Nephron (organoid): ENCODE measurements at regions not wholly inside any gene's neighbourhood (a gene's known extent, or its start where the extent isn't known, plus 50 kb on each side); places are given as distances from the start of the nearest gene placed in this dataset.
A peak's percentile ranks its signal among the peaks of the same experiment; 100 is the strongest.

Source experiments
- H3K27ac Mint-ChIP-seq, 3 experiments: 2 replicates each; pipeline ENCODE4 v1.8.0; 2020; ENCODE audit warnings: mixed read lengths in 3 of 3, mild to moderate bottlenecking in 2 of 3, moderate library complexity in 1 of 3
- H3K27me3 Mint-ChIP-seq: 2 replicates; pipeline ENCODE4 v1.8.0; 2021; ENCODE audit warnings: low read depth, mild to moderate bottlenecking, moderate library complexity, mixed read lengths
- H3K36me3 Mint-ChIP-seq: 2 replicates; pipeline ENCODE4 v1.8.0; 2020; ENCODE audit warnings: low read depth, mixed read lengths
- H3K4me1 Mint-ChIP-seq: 2 replicates; pipeline ENCODE4 v1.8.0; 2020; ENCODE audit warnings: mixed read lengths
- H3K4me3 Mint-ChIP-seq, 3 experiments: 2 replicates each; pipeline ENCODE4 v1.8.0; 2020; ENCODE audit warnings: mild to moderate bottlenecking in 3 of 3, mixed read lengths in 3 of 3, moderate library complexity in 2 of 3
- H3K9me3 Mint-ChIP-seq: 2 replicates; pipeline ENCODE4 v1.8.0; 2020; ENCODE audit warnings: mixed read lengths
- CTCF ChIP-seq, 3 experiments: fragments of 200-600 bp; sonication (generic); IDR thresholded peaks; one replicate each; pipeline ENCODE4 v1.5.0; 2021; ENCODE audit warnings: antibody characterized with exemption in 3 of 3; ENCODE audit not compliant: unreplicated experiment in 3 of 3

GRCh38 chr16:8310816-8311215, 279.5 kb downstream of the TMEM114 start:
- Mint-ChIP-seq H3K4me3 (no peak overlapping the region), H3K27me3 (no peaks in the 10 kb centered on the region), H3K36me3 (no peaks in the 10 kb centered on the region), H3K9me3 (peaks cover 7% of the 10 kb centered on the region), H3K4me1 (peaks cover 12% of the 10 kb centered on the region), H3K27ac (peak overlapping the region in 2 of 3 experiments; percentile 1 to 5)
- no peak for TF ChIP-seq CTCF (IDR thresholded peaks at IDR 0.05; ENCODE audit: unreplicated experiment in 3 of 3)

GRCh38 chr16:8310323-8310722, 280.0 kb downstream of the TMEM114 start:
- Mint-ChIP-seq H3K36me3 (no peaks in the 10 kb centered on the region), H3K9me3 (peaks cover 7% of the 10 kb centered on the region), H3K27me3 (no peaks in the 10 kb centered on the region), H3K4me1 (peaks cover 12% of the 10 kb centered on the region), H3K4me3 (no peak overlapping the region), H3K27ac (peak overlapping the region in 2 of 3 experiments; percentile 1 to 5)
- TF ChIP-seq CTCF (IDR thresholded peaks at IDR 0.05; ENCODE audit: unreplicated experiment in 3 of 3), result no peak

GRCh38 chr16:8305201-8305600, 285.1 kb downstream of the TMEM114 start:
- Mint-ChIP-seq H3K9me3 (peaks cover 7% of the 10 kb centered on the region), H3K36me3 (no peaks in the 10 kb centered on the region), H3K27me3 (no peaks in the 10 kb centered on the region), H3K4me3 (no peak overlapping the region), H3K27ac (no peak overlapping the region), H3K4me1 (peaks cover 2% of the 10 kb centered on the region)
- no peak for TF ChIP-seq CTCF (IDR thresholded peaks at IDR 0.05; ENCODE audit: unreplicated experiment in 3 of 3)

- peaks cover 14% of the 10 kb centered on the region for H3K27me3 Mint-ChIP-seq
- H3K27ac Mint-ChIP-seq, result no peak overlapping the region
- no peaks in the 10 kb centered on the region for H3K9me3 Mint-ChIP-seq
- no peak overlapping the region for H3K4me3 Mint-ChIP-seq
- no peaks in the 10 kb centered on the region for H3K36me3 Mint-ChIP-seq
- no peak for TF ChIP-seq CTCF (IDR thresholded peaks at IDR 0.05; ENCODE audit: unreplicated experiment in 3 of 3)
- H3K4me1 Mint-ChIP-seq, result no peaks in the 10 kb centered on the region
Measured at GRCh38 chr16:8299635-8300034, 290.7 kb downstream of the TMEM114 start.

- TF ChIP-seq CTCF (IDR thresholded peaks at IDR 0.05; ENCODE audit: unreplicated experiment in 3 of 3), result no peak
- Mint-ChIP-seq H3K36me3 (no peaks in the 10 kb centered on the region), H3K27me3 (peaks cover 17% of the 10 kb centered on the region), H3K4me1 (no peaks in the 10 kb centered on the region), H3K27ac (no peak overlapping the region), H3K4me3 (no peak overlapping the region), H3K9me3 (no peaks in the 10 kb centered on the region)
Measured at GRCh38 chr16:8295513-8296237, 294.6 kb downstream of the TMEM114 start.

GRCh38 chr16:8293413-8293812, 296.9 kb downstream of the TMEM114 start:
- no peaks in the 10 kb centered on the region for H3K36me3 Mint-ChIP-seq
- H3K27ac Mint-ChIP-seq, result no peak overlapping the region
- H3K4me3 Mint-ChIP-seq, result no peak overlapping the region
- no peak for TF ChIP-seq CTCF (IDR thresholded peaks at IDR 0.05; ENCODE audit: unreplicated experiment in 3 of 3)
- H3K4me1 Mint-ChIP-seq, result no peaks in the 10 kb centered on the region
- H3K27me3 Mint-ChIP-seq, result peaks cover 12% of the 10 kb centered on the region
- H3K9me3 Mint-ChIP-seq, result no peaks in the 10 kb centered on the region
